ENCODE measurements at regions not wholly inside any gene's neighbourhood (a gene's known extent, or its start where the extent isn't known, plus 50 kb on each side); places are given as distances from the start of the nearest gene placed in this dataset.

DNA sequence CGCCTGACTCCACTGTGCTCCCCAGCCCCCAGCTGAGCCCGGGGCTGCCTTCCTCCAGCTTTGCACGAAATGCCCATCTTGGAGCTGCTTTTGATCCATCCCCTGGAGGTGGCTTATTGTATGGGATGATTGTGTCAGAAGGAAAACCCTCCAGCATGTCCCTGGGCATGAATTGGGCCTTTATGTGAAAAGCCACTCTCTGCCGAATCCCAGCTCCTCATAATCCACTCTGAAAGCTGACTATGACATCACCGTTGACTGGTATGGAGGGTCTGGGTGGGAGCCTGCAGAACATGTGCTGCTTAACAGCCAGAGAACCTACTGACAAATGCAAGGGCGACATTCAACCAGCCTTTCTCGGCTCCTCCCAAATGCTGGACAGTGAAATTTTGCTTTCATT is 74.6 kb downstream of the NENF start:
- DNase-seq (ENCODE audit: low read depth in 2 of 2) = no peak
- Histone ChIP-seq H3K4me3 (replicated peaks in 1 of 4; ENCODE audit: control extremely low read depth in 1 of 4, insufficient read depth in 1 of 4, low read depth in 3 of 4, low read length in 4 of 4) (no peak overlapping the region), H3K9me3 (ENCODE audit: control insufficient read depth, insufficient read depth, low read depth, low read length) (no peaks in the 10 kb centered on the region), H3K79me2 (ENCODE audit: control insufficient read depth, insufficient read depth, low read length) (no peaks in the 10 kb centered on the region), H2AFZ (ENCODE audit: low read length) (no peak overlapping the region), H3K9ac (ENCODE audit: insufficient read depth, low read length) (no peak overlapping the region), H3K27me3 (ENCODE audit: control insufficient read depth, insufficient read depth, low read length) (no peaks in the 10 kb centered on the region), H3K36me3 (ENCODE audit: control insufficient read depth, insufficient read depth, low read length) (no peaks in the 10 kb centered on the region), H4K20me1 (ENCODE audit: control insufficient read depth, extremely low read depth, insufficient read depth, low read length) (no peaks in the 10 kb centered on the region), H3K4me2 (ENCODE audit: extremely low read depth, insufficient read depth, low read length) (no peak overlapping the region), H3K4me1 (ENCODE audit: control insufficient read depth, extremely low read depth, insufficient read depth, low read length) (no peaks in the 10 kb centered on the region), H3K27ac (ENCODE audit: insufficient read depth, low read length) (no peak overlapping the region)
- no peak for TF ChIP-seq EZH2 (IDR thresholded peaks at IDR 0.05; ENCODE audit: low read length, missing control alignments)
- TF ChIP-seq, protein P1, sequence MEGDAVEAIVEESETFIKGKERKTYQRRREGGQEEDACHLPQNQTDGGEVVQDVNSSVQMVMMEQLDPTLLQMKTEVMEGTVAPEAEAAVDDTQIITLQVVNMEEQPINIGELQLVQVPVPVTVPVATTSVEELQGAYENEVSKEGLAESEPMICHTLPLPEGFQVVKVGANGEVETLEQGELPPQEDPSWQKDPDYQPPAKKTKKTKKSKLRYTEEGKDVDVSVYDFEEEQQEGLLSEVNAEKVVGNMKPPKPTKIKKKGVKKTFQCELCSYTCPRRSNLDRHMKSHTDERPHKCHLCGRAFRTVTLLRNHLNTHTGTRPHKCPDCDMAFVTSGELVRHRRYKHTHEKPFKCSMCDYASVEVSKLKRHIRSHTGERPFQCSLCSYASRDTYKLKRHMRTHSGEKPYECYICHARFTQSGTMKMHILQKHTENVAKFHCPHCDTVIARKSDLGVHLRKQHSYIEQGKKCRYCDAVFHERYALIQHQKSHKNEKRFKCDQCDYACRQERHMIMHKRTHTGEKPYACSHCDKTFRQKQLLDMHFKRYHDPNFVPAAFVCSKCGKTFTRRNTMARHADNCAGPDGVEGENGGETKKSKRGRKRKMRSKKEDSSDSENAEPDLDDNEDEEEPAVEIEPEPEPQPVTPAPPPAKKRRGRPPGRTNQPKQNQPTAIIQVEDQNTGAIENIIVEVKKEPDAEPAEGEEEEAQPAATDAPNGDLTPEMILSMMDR (conservative IDR thresholded peaks at IDR 0.05 in 1 of 2, IDR thresholded peaks at IDR 0.05 in 1 of 2; ENCODE audit: low read depth in 1 of 2, low read length in 2 of 2) = no peak

DNA sequence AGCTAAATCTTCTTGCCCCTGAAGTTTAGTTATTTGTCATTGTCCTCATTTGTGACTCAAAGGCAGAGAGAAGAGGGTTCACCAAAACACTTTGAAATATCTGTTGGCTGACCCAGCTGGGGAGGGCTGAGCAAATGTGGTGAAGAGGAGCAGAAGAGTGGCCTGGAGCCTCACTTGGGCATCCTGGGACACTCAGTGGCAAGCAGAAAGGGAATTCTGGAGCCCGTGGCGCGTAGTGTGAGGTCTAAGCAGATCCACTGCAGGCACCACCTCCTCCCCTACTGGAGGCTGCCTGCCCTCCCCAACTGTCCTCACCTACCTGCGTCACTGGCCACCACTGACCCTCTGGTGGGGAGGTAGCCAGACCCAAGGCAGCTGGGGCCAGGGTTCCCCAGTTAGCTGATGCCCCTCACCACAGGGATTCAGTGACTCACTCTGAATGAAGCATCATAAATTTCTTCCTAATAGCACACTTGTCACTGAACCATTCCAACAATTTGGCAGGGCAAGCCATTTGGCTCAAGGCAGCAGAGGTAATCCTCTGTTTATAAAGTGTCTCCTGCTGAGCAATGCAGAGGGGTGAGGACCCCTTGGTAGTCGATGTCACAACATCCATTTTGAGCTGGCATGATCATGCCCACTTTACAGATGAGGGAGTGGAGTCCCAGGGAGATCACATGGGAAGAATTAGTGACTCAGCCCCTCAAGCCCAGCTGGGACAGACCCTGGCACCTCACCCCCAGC is 80.3 kb downstream of the NENF start:
- H2AFZ ChIP-seq (ENCODE audit: low read length) = no peak overlapping the region
- no peaks in the 10 kb centered on the region for H3K36me3 ChIP-seq (ENCODE audit: control insufficient read depth, insufficient read depth, low read length)
- H3K27ac ChIP-seq (ENCODE audit: insufficient read depth, low read length) = no peak overlapping the region
- no peak overlapping the region for H3K4me2 ChIP-seq (ENCODE audit: extremely low read depth, insufficient read depth, low read length)
- H3K9ac ChIP-seq (ENCODE audit: insufficient read depth, low read length) = no peak overlapping the region
- DNase-seq (ENCODE audit: low read depth in 2 of 2) = peak in 1 of 2 donors; percentile 88
- peaks cover 6% of the 10 kb centered on the region for H3K27me3 ChIP-seq (ENCODE audit: control insufficient read depth, insufficient read depth, low read length)
- no peaks in the 10 kb centered on the region for H3K9me3 ChIP-seq (ENCODE audit: control insufficient read depth, insufficient read depth, low read depth, low read length)
- no peak overlapping the region for H3K4me3 ChIP-seq (replicated peaks in 1 of 4; ENCODE audit: control extremely low read depth in 1 of 4, insufficient read depth in 1 of 4, low read depth in 3 of 4, low read length in 4 of 4)
- H4K20me1 ChIP-seq (ENCODE audit: control insufficient read depth, extremely low read depth, insufficient read depth, low read length) = no peaks in the 10 kb centered on the region
- no peaks in the 10 kb centered on the region for H3K79me2 ChIP-seq (ENCODE audit: control insufficient read depth, insufficient read depth, low read length)
- TF ChIP-seq EZH2 (IDR thresholded peaks at IDR 0.05; ENCODE audit: low read length, missing control alignments) = no peak
- TF ChIP-seq, protein P1 (conservative IDR thresholded peaks at IDR 0.05 in 1 of 2, IDR thresholded peaks at IDR 0.05 in 1 of 2; ENCODE audit: low read depth in 1 of 2, low read length in 2 of 2) = no peak
- peaks cover 3% of the 10 kb centered on the region for H3K4me1 ChIP-seq (ENCODE audit: control insufficient read depth, extremely low read depth, insufficient read depth, low read length)

DNA sequence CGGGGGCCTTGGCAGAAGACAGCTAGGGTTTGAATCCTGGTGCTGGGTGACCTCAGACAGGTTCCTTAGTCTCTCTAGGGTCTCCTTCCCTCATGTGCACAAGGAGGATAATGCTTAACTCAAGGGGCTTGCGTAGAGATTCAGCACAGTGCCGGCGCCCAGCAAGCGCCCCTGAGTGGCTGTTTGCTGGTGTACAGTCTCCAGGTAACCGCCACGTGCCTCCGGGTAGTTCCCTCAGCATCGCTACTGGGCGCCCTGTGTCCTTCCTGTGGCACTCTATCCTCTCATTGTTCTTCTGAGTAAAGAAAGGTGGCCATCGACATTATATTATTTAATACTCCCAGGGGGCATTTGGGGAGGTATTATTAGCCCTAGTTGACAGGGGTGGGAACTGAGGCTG is 80.9 kb downstream of the NENF start:
- H3K4me3 ChIP-seq (replicated peaks in 1 of 4; ENCODE audit: control extremely low read depth in 1 of 4, insufficient read depth in 1 of 4, low read depth in 3 of 4, low read length in 4 of 4) = no peak overlapping the region
- no peaks in the 10 kb centered on the region for H4K20me1 ChIP-seq (ENCODE audit: control insufficient read depth, extremely low read depth, insufficient read depth, low read length)
- no peaks in the 10 kb centered on the region for H3K9me3 ChIP-seq (ENCODE audit: control insufficient read depth, insufficient read depth, low read depth, low read length)
- peaks cover 6% of the 10 kb centered on the region for H3K4me1 ChIP-seq (ENCODE audit: control insufficient read depth, extremely low read depth, insufficient read depth, low read length)
- no peak overlapping the region for H3K9ac ChIP-seq (ENCODE audit: insufficient read depth, low read length)
- TF ChIP-seq, protein P1 (conservative IDR thresholded peaks at IDR 0.05 in 1 of 2, IDR thresholded peaks at IDR 0.05 in 1 of 2; ENCODE audit: low read depth in 1 of 2, low read length in 2 of 2) = no peak
- TF ChIP-seq EZH2 (IDR thresholded peaks at IDR 0.05; ENCODE audit: low read length, missing control alignments) = no peak
- H3K4me2 ChIP-seq (ENCODE audit: extremely low read depth, insufficient read depth, low read length) = no peak overlapping the region
- DNase-seq (ENCODE audit: low read depth in 2 of 2) = no peak
- H3K36me3 ChIP-seq (ENCODE audit: control insufficient read depth, insufficient read depth, low read length) = no peaks in the 10 kb centered on the region
- H2AFZ ChIP-seq (ENCODE audit: low read length) = no peak overlapping the region
- H3K27ac ChIP-seq (ENCODE audit: insufficient read depth, low read length) = no peak overlapping the region
- peaks cover 6% of the 10 kb centered on the region for H3K27me3 ChIP-seq (ENCODE audit: control insufficient read depth, insufficient read depth, low read length)
- H3K79me2 ChIP-seq (ENCODE audit: control insufficient read depth, insufficient read depth, low read length) = no peaks in the 10 kb centered on the region

Measured in fibroblast of lung (primary cell).